ENCODE measurements at regions not wholly inside any gene's neighbourhood (a gene's known extent, or its start where the extent isn't known, plus 50 kb on each side); places are given as distances from the start of the nearest gene placed in this dataset.

DNA sequence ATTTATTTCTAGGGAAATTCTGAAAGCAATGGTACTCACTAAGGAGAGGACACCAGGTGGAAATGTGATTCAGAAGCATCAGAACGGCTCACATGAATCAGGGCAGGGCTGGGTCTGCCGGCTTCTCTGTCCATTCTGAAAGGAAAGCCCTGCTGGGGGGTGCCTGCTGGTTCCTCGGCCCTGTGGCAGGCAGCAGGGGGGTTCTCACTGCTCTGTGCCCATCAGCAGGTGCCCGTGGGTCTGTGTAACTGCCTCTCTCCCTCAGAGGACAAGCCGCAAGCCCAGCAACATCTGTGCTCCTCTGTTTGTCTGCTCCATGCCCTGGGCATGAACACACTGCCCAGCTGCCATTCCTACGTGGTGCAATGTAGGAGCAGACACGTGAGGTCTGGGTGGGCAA is 74.9 kb upstream of the ZNF423 start:
- TF ChIP-seq, protein P1, sequence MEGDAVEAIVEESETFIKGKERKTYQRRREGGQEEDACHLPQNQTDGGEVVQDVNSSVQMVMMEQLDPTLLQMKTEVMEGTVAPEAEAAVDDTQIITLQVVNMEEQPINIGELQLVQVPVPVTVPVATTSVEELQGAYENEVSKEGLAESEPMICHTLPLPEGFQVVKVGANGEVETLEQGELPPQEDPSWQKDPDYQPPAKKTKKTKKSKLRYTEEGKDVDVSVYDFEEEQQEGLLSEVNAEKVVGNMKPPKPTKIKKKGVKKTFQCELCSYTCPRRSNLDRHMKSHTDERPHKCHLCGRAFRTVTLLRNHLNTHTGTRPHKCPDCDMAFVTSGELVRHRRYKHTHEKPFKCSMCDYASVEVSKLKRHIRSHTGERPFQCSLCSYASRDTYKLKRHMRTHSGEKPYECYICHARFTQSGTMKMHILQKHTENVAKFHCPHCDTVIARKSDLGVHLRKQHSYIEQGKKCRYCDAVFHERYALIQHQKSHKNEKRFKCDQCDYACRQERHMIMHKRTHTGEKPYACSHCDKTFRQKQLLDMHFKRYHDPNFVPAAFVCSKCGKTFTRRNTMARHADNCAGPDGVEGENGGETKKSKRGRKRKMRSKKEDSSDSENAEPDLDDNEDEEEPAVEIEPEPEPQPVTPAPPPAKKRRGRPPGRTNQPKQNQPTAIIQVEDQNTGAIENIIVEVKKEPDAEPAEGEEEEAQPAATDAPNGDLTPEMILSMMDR (IDR thresholded peaks at IDR 0.05) = no peak
- ChIA-PET CTCF (interaction anchor here (1.0 kb wide), 1 partner anchor 10 kb away, joined by 3 read pairs; no protein-coding TSS in a partner anchor), POLR2A (no interaction called here)
- Mint-ChIP-seq H3K27me3 (peaks cover 7% of the 10 kb centered on the region), H3K4me1 (ENCODE audit: low read depth) (no peaks in the 10 kb centered on the region), H3K9me3 (no peaks in the 10 kb centered on the region), H3K4me3 (no peak overlapping the region), H3K27ac (no peak overlapping the region), H3K36me3 (ENCODE audit: low read depth) (no peaks in the 10 kb centered on the region)
- ATAC-seq = no peak
- intact Hi-C loops (cut with micrococcal nuclease) = no loop called here
- no peak for DNase-seq

DNA sequence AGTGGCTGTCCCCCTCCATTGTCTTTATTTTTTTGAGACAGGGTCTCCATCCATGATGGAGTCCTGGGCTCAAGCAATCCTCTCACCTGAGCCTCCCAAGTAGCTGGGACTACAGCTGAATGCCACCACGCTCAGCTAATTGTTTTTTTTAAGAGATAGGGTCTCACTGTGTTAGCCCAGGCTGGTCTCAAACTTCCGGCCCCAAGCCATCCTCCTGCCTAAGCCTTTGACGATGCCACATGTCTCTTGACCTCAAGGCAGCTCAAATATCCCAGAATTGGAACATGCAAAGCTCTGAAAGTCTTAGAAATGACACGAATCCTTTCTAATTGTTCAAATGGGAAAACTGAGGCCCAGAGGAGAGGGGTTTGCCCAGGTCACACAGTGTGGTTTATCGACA is 75.4 kb upstream of the ZNF423 start:
- TF ChIP-seq, protein P1 (IDR thresholded peaks at IDR 0.05) = no peak
- no peak for ATAC-seq
- POLR2A ChIA-PET = no interaction called here

GRCh38 chr16:49931916-49932315 is 76.0 kb upstream of the ZNF423 start:
- ATAC-seq (no peak), DNase-seq (no peak)
- POLR2A ChIA-PET = no interaction called here
- Mint-ChIP-seq H3K4me1 (ENCODE audit: low read depth) (no peaks in the 10 kb centered on the region), H3K4me3 (no peak overlapping the region), H3K27ac (no peak overlapping the region), H3K27me3 (peaks cover 7% of the 10 kb centered on the region), H3K36me3 (ENCODE audit: low read depth) (no peaks in the 10 kb centered on the region), H3K9me3 (no peaks in the 10 kb centered on the region)
- CTCF ChIA-PET = no interaction called here
- intact Hi-C loops (cut with micrococcal nuclease) = no loop called here
- TF ChIP-seq, protein P1 (IDR thresholded peaks at IDR 0.05) = no peak

More for the DNA sequence above, 75.4 kb upstream of the ZNF423 start:
- Mint-ChIP-seq H3K4me1 (ENCODE audit: low read depth) (no peaks in the 10 kb centered on the region), H3K27ac (no peak overlapping the region), H3K4me3 (no peak overlapping the region), H3K9me3 (no peaks in the 10 kb centered on the region), H3K36me3 (ENCODE audit: low read depth) (no peaks in the 10 kb centered on the region), H3K27me3 (peaks cover 5% of the 10 kb centered on the region)
- intact Hi-C loops (cut with micrococcal nuclease) = no loop called here
- no peak for DNase-seq
- CTCF ChIA-PET = interaction anchor here (1.0 kb wide), 1 partner anchor 10 kb away, joined by 3 read pairs; no protein-coding TSS in a partner anchor

DNA sequence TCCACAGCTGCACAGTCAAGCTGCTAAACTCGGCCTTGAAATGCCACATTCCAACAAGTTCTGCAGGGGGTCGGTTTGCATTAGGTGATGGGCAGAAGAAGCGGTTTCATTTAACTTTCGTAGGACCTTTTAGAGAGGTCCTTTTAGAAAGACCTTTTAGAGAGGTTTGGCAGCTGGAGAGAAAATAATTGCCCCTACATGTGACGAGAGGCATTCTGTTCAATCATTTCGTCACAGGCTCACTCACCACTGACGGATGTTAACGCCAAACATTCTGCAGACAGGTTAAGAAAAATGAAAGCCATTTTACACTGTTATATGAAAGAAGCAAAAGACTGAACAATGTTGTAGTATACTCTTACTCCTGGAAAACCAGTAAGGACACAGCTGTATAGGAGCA is 76.5 kb upstream of the ZNF423 start:
- no peaks in the 10 kb centered on the region for H3K9me3 Mint-ChIP-seq
- peaks cover 7% of the 10 kb centered on the region for H3K27me3 Mint-ChIP-seq
- POLR2A ChIA-PET = no interaction called here
- ATAC-seq = no peak
- no peak overlapping the region for H3K4me3 Mint-ChIP-seq
- CTCF ChIA-PET = interaction anchor here (1.3 kb wide), 1 partner anchor 12 kb away, joined by 3 read pairs; no protein-coding TSS in a partner anchor
- DNase-seq = no peak
- H3K4me1 Mint-ChIP-seq (ENCODE audit: low read depth) = no peaks in the 10 kb centered on the region
- intact Hi-C loops (cut with micrococcal nuclease) = no loop called here
- no peak overlapping the region for H3K27ac Mint-ChIP-seq
- TF ChIP-seq, protein P1 (IDR thresholded peaks at IDR 0.05) = no peak
- H3K36me3 Mint-ChIP-seq (ENCODE audit: low read depth) = no peaks in the 10 kb centered on the region

- intact Hi-C loops (cut with micrococcal nuclease) = no loop called here
- H3K9me3 Mint-ChIP-seq = no peaks in the 10 kb centered on the region
- H3K4me3 Mint-ChIP-seq = no peak overlapping the region
- TF ChIP-seq, protein P1 (IDR thresholded peaks at IDR 0.05) = no peak
- no peak for DNase-seq
- CTCF ChIA-PET = interaction anchor here (1.3 kb wide), 1 partner anchor 12 kb away, joined by 3 read pairs; no protein-coding TSS in a partner anchor
- POLR2A ChIA-PET = no interaction called here
- H3K36me3 Mint-ChIP-seq (ENCODE audit: low read depth) = no peaks in the 10 kb centered on the region
- no peak for ATAC-seq
- H3K27ac Mint-ChIP-seq = no peak overlapping the region
- peaks cover 7% of the 10 kb centered on the region for H3K27me3 Mint-ChIP-seq
- H3K4me1 Mint-ChIP-seq (ENCODE audit: low read depth) = no peaks in the 10 kb centered on the region
Measured at GRCh38 chr16:49932946-49933345, 77.0 kb upstream of the ZNF423 start.

All from activated CD8-positive, alpha-beta T cell treated with anti-CD3 and anti-CD28 coated beads for 36 hours (primary cell).